GM19372 (cell line): ENCODE measurements at regions not wholly inside any gene's neighbourhood (a gene's known extent, or its start where the extent isn't known, plus 50 kb on each side); places are given as distances from the start of the nearest gene placed in this dataset.
"Not testable (repeated sequence)": the region's sequence is repeated elsewhere in the genome, so short reads cannot be mapped to it uniquely, and the experiment has no call there.

Experiments
- ATAC-seq: cut with Tn5 transposase; IDR thresholded peaks from one replicate; pipeline ENCODE4 v1.9.1; 2021; ENCODE audit warnings: mild to moderate bottlenecking, low read depth, moderate library complexity; ENCODE audit not compliant: unreplicated experiment

GRCh38 chr18:38709122-38709521 is 1143.5 kb upstream of the CELF4 start:
- ATAC-seq = no peak

GRCh38 chr18:38706373-38706772 is 1140.8 kb upstream of the CELF4 start:
- ATAC-seq = no peak

GRCh38 chr18:38698088-38698487 is 1132.5 kb upstream of the CELF4 start:
- ATAC-seq = no peak

- no peak for ATAC-seq
Observed at GRCh38 chr18:38695559-38696280, 1130.1 kb upstream of the CELF4 start.

GRCh38 chr18:38693104-38693503 is 1127.5 kb upstream of the CELF4 start:
- no peak for ATAC-seq

- ATAC-seq = no peak
Observed at GRCh38 chr18:38690626-38691025, 1125.0 kb upstream of the CELF4 start.

GRCh38 chr18:38688416-38688815 is 1122.8 kb upstream of the CELF4 start:
- no peak for ATAC-seq

- ATAC-seq = no peak
Observed at GRCh38 chr18:38670486-38670885, 1104.9 kb upstream of the CELF4 start.

- ATAC-seq = no peak
Observed at GRCh38 chr18:38664929-38665328, 1099.3 kb upstream of the CELF4 start.

- no peak for ATAC-seq
Observed at GRCh38 chr18:38663682-38664081, 1098.1 kb upstream of the CELF4 start.

- no peak for ATAC-seq
Observed at GRCh38 chr18:38663270-38663669, 1097.7 kb upstream of the CELF4 start.

GRCh38 chr18:38654946-38655345 is 1089.3 kb upstream of the CELF4 start:
- ATAC-seq = no peak

- no peak for ATAC-seq
Observed at GRCh38 chr18:38651736-38652135, 1086.1 kb upstream of the CELF4 start.

GRCh38 chr18:38648179-38648578 is 1082.6 kb upstream of the CELF4 start:
- no peak for ATAC-seq

- ATAC-seq = no peak
Observed at GRCh38 chr18:38646296-38646695, 1080.7 kb upstream of the CELF4 start.

GRCh38 chr18:38644875-38645641 is 1079.5 kb upstream of the CELF4 start:
- ATAC-seq = no peak

- ATAC-seq = no peak
Observed at GRCh38 chr18:38642711-38643110, 1077.1 kb upstream of the CELF4 start.

GRCh38 chr18:38639700-38640099 is 1074.1 kb upstream of the CELF4 start:
- not testable (repeated sequence) for ATAC-seq

GRCh38 chr18:38635709-38636430 is 1070.3 kb upstream of the CELF4 start:
- no peak for ATAC-seq

- no peak for ATAC-seq
Observed at GRCh38 chr18:38634117-38634516, 1068.5 kb upstream of the CELF4 start.

GRCh38 chr18:38633333-38633732 is 1067.7 kb upstream of the CELF4 start:
- ATAC-seq = no peak
